ENCODE measurements at regions not wholly inside any gene's neighbourhood (a gene's known extent, or its start where the extent isn't known, plus 50 kb on each side); places are given as distances from the start of the nearest gene placed in this dataset.

- 60 to 74% methylated on average over 2 to 5 of the region's 6 CpGs for WGBS, 2 donors (ENCODE audit: low coverage in 1 of 2)
- ATAC-seq = no peak
- Histone ChIP-seq H3K4me3 (no peak overlapping the region), H3K9me3 (no peaks in the 10 kb centered on the region), H3K27ac (no peak overlapping the region), H3K4me1 (no peaks in the 10 kb centered on the region), H3K36me3 (no peaks in the 10 kb centered on the region), H3K27me3 (no peaks in the 10 kb centered on the region)
- TF ChIP-seq POLR2A (IDR thresholded peaks at IDR 0.05) = no peak
Observed at GRCh38 chr2:122480501-122481243, 725.2 kb downstream of the TSN start.

GRCh38 chr2:122481244-122481622 is 725.8 kb downstream of the TSN start:
- H3K4me1 ChIP-seq = no peaks in the 10 kb centered on the region
- no peaks in the 10 kb centered on the region for H3K27me3 ChIP-seq
- H3K4me3 ChIP-seq = no peak overlapping the region
- H3K36me3 ChIP-seq = no peaks in the 10 kb centered on the region
- H3K27ac ChIP-seq = no peak overlapping the region
- H3K9me3 ChIP-seq = no peaks in the 10 kb centered on the region
- no peak for ATAC-seq
- TF ChIP-seq CTCF (IDR thresholded peaks at IDR 0.05) = no peak
- no peak for TF ChIP-seq POLR2A (IDR thresholded peaks at IDR 0.05)
- no peak for TF ChIP-seq EP300 (IDR thresholded peaks at IDR 0.05)
- no peak for TF ChIP-seq POLR2AphosphoS5 (IDR thresholded peaks at IDR 0.05)
- 88 to 92% methylated on average over 2 of the region's 2 CpGs for WGBS, 2 donors (ENCODE audit: low coverage in 1 of 2)

- no peak overlapping the region for H3K27ac ChIP-seq
Observed at GRCh38 chr2:122481717-122482116, 726.3 kb downstream of the TSN start.

GRCh38 chr2:122486086-122486485 is 730.6 kb downstream of the TSN start:
- Histone ChIP-seq H3K4me1 (no peaks in the 10 kb centered on the region), H3K9me3 (no peaks in the 10 kb centered on the region), H3K27ac (no peak overlapping the region), H3K4me3 (no peak overlapping the region), H3K36me3 (no peaks in the 10 kb centered on the region), H3K27me3 (no peaks in the 10 kb centered on the region)
- 76 to 100% methylated on average over 1 to 2 of the region's 2 CpGs for whole genome bisulfite sequencing, 2 donors (ENCODE audit: low coverage in 1 of 2)
- no peak for ATAC-seq
- no peak for TF ChIP-seq POLR2A (IDR thresholded peaks at IDR 0.05)
- no peak for TF ChIP-seq EP300 (IDR thresholded peaks at IDR 0.05)
- no peak for TF ChIP-seq POLR2AphosphoS5 (IDR thresholded peaks at IDR 0.05)
- no peak for TF ChIP-seq CTCF (IDR thresholded peaks at IDR 0.05)

More at GRCh38 chr2:122481717-122482116, 726.3 kb downstream of the TSN start:
- Histone ChIP-seq H3K9me3 (no peaks in the 10 kb centered on the region), H3K27me3 (no peaks in the 10 kb centered on the region), H3K36me3 (no peaks in the 10 kb centered on the region), H3K4me1 (no peaks in the 10 kb centered on the region), H3K4me3 (no peak overlapping the region)
- ATAC-seq = no peak
- no peak for TF ChIP-seq EP300 (IDR thresholded peaks at IDR 0.05)

GRCh38 chr2:122486705-122487415 is 731.4 kb downstream of the TSN start:
- ATAC-seq = no peak
- WGBS, 2 donors (ENCODE audit: low coverage in 1 of 2) = 21 to 35% methylated on average over 2 to 3 of the region's 3 CpGs

More at GRCh38 chr2:122486705-122487415, 731.4 kb downstream of the TSN start:
- no peaks in the 10 kb centered on the region for H3K36me3 ChIP-seq
- no peaks in the 10 kb centered on the region for H3K9me3 ChIP-seq
- TF ChIP-seq EP300 (IDR thresholded peaks at IDR 0.05) = no peak
- no peak for TF ChIP-seq POLR2AphosphoS5 (IDR thresholded peaks at IDR 0.05)
- TF ChIP-seq CTCF (IDR thresholded peaks at IDR 0.05) = no peak
- no peak for TF ChIP-seq POLR2A (IDR thresholded peaks at IDR 0.05)
- no peak overlapping the region for H3K4me3 ChIP-seq
- no peak overlapping the region for H3K27ac ChIP-seq
- no peaks in the 10 kb centered on the region for H3K4me1 ChIP-seq
- H3K27me3 ChIP-seq = no peaks in the 10 kb centered on the region

Data from gastroesophageal sphincter (tissue), 4 donors.